ENCODE measurements at regions not wholly inside any gene's neighbourhood (a gene's known extent, or its start where the extent isn't known, plus 50 kb on each side); places are given as distances from the start of the nearest gene placed in this dataset.

DNA sequence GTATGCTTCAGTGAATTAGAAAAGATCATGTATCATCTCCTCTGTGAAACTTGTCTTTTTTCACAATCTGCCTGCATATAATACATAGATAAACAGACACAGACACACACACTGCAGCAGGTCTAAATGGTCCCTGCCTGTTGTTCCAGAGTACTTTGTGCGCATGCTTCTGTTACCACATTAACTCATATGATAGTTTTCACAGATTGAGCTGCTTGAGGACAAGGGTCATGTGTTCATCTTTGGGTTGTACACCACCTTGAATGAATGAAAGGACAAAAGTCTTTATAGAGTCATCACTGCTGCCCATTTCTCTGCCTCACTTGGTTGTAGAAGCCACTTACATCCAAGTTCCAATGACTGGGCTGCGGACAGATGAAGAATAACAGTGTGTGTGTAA is 72.7 kb upstream of the GLS start:
- Histone ChIP-seq H3K9ac (replicated peaks; ENCODE audit: extremely low read depth, insufficient read depth, low read length) (no peak overlapping the region), H3K27me3 (ENCODE audit: control insufficient read depth in 2 of 2, insufficient read depth in 2 of 2, low read length in 2 of 2) (peaks cover 0 to 6% of the 10 kb centered on the region in 2 experiments), H3K9me1 (replicated peaks; ENCODE audit: control insufficient read depth, extremely low read depth, insufficient read depth, low read length) (no peaks in the 10 kb centered on the region), H3K4me1 (ENCODE audit: control insufficient read depth, extremely low read depth, insufficient read depth, low read length) (no peaks in the 10 kb centered on the region), H3K36me3 (ENCODE audit: control insufficient read depth in 2 of 2, extremely low read depth in 1 of 2, insufficient read depth in 2 of 2, low read length in 2 of 2) (no peaks in the 10 kb centered on the region), H3K9me3 (replicated peaks; ENCODE audit: control insufficient read depth, insufficient read depth, low read length) (no peaks in the 10 kb centered on the region), H3K4me2 (ENCODE audit: insufficient read depth, low read length) (no peak overlapping the region), H3K27ac (ENCODE audit: insufficient read depth, low read depth, low read length) (no peak overlapping the region), H4K20me1 (replicated peaks; ENCODE audit: control insufficient read depth, extremely low read depth, insufficient read depth, low read length) (no peaks in the 10 kb centered on the region), H3K79me2 (ENCODE audit: control insufficient read depth, insufficient read depth, low read length) (no peaks in the 10 kb centered on the region), H3K4me3 (replicated peaks in 1 of 3; ENCODE audit: insufficient read depth in 1 of 3, low read depth in 1 of 3, low read length in 3 of 3) (no peak overlapping the region), H2AFZ (ENCODE audit: low read depth, low read length) (no peak overlapping the region)
- DNase-seq (ENCODE audit: low read depth, low spot score) = no peak
- BruUV-seq (replicated peaks) = no TSS peak
- FAIRE-seq = no peak
- no peak for TF ChIP-seq POLR2AphosphoS5 (IDR thresholded peaks at IDR 0.05; ENCODE audit: insufficient read depth, low read depth, low read length)
- no peak for TF ChIP-seq GATA2 (IDR thresholded peaks at IDR 0.05; ENCODE audit: insufficient read depth, insufficient read length, low read depth, low read length)
- TF ChIP-seq, protein P1, sequence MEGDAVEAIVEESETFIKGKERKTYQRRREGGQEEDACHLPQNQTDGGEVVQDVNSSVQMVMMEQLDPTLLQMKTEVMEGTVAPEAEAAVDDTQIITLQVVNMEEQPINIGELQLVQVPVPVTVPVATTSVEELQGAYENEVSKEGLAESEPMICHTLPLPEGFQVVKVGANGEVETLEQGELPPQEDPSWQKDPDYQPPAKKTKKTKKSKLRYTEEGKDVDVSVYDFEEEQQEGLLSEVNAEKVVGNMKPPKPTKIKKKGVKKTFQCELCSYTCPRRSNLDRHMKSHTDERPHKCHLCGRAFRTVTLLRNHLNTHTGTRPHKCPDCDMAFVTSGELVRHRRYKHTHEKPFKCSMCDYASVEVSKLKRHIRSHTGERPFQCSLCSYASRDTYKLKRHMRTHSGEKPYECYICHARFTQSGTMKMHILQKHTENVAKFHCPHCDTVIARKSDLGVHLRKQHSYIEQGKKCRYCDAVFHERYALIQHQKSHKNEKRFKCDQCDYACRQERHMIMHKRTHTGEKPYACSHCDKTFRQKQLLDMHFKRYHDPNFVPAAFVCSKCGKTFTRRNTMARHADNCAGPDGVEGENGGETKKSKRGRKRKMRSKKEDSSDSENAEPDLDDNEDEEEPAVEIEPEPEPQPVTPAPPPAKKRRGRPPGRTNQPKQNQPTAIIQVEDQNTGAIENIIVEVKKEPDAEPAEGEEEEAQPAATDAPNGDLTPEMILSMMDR (IDR thresholded peaks at IDR 0.05; ENCODE audit: extremely low read depth in 1 of 2, insufficient read depth in 1 of 2, low read depth in 1 of 2, low read length in 2 of 2) = no peak
- TF ChIP-seq, protein P2, sequence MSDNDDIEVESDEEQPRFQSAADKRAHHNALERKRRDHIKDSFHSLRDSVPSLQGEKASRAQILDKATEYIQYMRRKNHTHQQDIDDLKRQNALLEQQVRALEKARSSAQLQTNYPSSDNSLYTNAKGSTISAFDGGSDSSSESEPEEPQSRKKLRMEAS (IDR thresholded peaks at IDR 0.05; ENCODE audit: insufficient read depth, insufficient read length) = no peak
- no peak for TF ChIP-seq JUN (IDR thresholded peaks at IDR 0.05; ENCODE audit: borderline replicate concordance, insufficient read depth, insufficient read length, low read depth)
- TF ChIP-seq MYC (IDR thresholded peaks at IDR 0.05; ENCODE audit: low read depth, low read length) = no peak
- no peak for TF ChIP-seq FOS (IDR thresholded peaks at IDR 0.05; ENCODE audit: borderline replicate concordance, insufficient read depth, low read length)
- TF ChIP-seq EZH2 (IDR thresholded peaks at IDR 0.05; ENCODE audit: borderline replicate concordance, low read depth, low read length, severe bottlenecking) = no peak
- TF ChIP-seq POLR2A (IDR thresholded peaks at IDR 0.05; ENCODE audit: low read depth, low read length) = no peak
- CTCF ChIA-PET = interaction anchor here (5.2 kb wide), 1 partner anchor 27 kb away, joined by 51 read pairs; no protein-coding TSS in a partner anchor
- POLR2A ChIA-PET = no interaction called here
- intact Hi-C loops (cut with micrococcal nuclease) (no loop called here), dilution Hi-C loops (cut with MboI; ENCODE audit: extremely low pct_ligation_motif_present, low sequenced_read_pairs) (no loop called here)
